SKM-1 treated with dmso at 0.1 percent for 144 hours (cell line): ENCODE measurements at regions not wholly inside any gene's neighbourhood (a gene's known extent, or its start where the extent isn't known, plus 50 kb on each side); places are given as distances from the start of the nearest gene placed in this dataset.

Source experiments
- DNase-seq: peaks from one replicate; lab custom pipeline; 2025; ENCODE audit not compliant: unreplicated experiment; lab: John Stamatoyannopoulos, UW

DNA sequence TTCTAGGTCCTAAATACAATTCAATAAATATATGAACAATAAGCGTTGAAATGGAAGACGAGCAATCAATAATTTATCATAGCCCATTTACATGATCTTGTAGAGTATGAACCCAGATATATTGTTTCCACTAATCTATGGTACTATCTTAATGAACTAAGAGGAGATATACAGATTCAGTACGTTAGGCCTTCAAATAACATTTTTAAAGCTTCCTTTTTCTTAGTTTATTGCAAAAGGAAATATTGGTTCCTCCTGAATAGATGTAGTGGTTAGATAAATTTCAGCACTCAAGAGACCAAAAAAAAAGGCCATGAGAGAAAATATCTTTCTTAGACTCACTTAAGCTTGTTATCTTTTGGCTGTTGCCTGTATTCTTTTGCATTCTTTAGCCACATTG, 147.5 kb upstream of the PITX2 start:
- DNase-seq = no peak

DNA sequence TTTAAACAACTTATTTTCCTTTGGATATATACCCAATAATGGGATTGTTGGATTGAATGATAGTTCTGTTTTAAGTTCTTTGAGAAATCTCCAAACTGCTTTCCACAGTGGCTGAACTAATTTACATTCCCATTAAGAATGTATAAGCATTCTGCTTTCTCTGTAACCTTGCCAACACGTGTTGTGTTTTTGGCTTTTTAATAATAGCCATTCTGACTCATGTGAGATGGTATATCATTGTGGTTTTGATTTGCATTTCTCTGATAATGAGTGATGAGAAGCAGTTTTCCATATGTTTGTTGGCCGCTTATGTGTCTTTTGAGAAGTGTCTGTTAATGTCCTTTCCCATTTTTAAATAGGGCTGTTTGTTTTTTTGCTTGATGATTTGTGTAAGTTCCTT, 155.6 kb upstream of the PITX2 start:
- no peak for DNase-seq

- peak; percentile 4 for DNase-seq
These were observed 157.7 kb upstream of the PITX2 start for GRCh38 chr4:110780538-110780937.

GRCh38 chr4:110781944-110782343, 159.1 kb upstream of the PITX2 start:
- no peak for DNase-seq

DNA sequence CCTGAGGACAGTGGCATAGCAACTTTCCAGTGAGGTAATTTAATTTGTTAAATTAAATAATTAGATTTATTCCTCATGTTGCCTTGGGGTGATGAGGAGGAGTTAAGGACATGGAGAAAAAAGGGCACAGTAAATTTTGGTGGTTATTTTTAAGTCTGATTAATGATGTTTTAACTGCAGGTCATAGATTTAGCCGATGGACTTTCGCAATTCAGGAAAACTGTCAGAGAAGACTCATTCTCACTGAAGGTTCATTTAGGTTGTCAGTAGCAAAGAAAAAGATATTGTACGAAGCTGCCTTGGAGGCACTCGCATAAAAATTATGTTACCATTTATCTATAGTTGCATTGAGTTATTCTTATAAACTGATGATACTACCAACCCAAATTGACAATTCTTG, 164.2 kb upstream of the PITX2 start:
- DNase-seq = no peak

GRCh38 chr4:110787707-110788106, 164.8 kb upstream of the PITX2 start:
- no peak for DNase-seq

GRCh38 chr4:110788302-110788701, 165.4 kb upstream of the PITX2 start:
- no peak for DNase-seq

DNA sequence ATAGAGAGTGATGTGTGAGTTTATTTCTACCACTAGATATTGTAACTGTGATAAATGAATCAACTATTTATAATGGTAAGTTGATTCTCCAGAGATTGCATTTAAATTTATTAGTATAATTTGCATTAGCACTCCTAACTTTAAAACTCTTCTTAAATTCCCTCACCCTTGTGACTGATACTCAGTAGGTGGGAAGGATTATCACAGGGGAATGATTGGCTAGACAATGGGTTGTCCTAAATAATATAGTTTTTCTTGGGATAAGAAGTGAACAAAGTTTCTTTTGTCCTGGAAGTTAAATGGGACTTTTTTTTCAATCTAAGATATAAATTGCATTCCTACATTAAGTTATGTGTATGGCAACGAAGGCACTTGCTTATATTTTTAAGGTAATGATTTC, 169.2 kb upstream of the PITX2 start:
- DNase-seq = no peak

DNA sequence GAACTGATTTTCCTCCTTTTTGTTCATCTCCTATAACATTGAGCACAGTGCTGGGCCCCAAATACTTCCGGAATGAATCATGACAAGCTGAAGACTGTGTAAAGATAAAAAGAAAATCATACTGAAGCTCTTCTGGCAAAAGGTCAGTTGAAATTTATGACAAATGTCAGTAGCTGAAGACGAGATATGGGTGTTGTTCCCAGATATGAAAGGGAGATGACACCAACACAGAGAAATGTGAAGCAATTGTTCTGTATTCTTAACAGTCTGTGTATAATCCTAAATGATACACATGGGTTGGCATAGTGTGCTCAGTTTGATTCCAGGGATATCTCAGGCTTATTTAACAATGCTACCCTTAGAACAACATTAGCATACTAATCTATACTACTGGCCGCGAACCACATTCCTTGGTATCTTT, 170.5 kb upstream of the PITX2 start:
- DNase-seq = no peak

DNA sequence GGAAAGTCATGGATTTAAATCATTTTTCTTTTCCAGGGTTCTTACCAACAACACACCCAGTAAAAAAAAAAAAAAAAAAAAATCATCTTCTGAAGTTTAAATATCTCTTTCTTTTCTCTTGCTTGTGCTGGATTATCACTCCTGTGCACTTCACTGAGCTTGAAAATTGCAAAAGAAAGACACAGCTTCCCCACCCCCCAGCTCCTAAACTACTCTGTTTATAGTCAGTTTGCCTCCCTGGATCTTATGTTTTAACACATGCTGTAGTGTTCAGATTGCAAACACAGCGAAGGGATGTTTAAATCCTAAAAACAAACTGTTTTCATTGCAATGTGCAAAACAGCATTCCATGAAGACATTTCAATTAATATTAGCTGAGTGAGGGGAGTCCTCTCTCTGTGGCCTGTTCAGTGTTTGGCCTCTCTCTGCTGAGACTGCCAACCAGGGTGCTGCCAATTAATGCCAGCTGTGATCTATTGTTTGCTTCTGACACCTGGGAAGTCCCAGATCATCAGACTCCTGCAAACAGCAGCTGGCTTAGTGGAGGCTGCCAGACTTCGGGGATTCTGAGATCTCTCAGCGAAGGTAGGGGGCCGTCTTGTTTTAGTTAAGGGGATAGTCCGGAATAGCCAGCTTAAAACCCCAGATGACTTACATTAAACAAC, 171.1 kb upstream of the PITX2 start:
- no peak for DNase-seq

GRCh38 chr4:110795971-110796370, 173.1 kb upstream of the PITX2 start:
- DNase-seq = no peak

- no peak for DNase-seq
These were observed 174.6 kb upstream of the PITX2 start for GRCh38 chr4:110797486-110797885.

DNA sequence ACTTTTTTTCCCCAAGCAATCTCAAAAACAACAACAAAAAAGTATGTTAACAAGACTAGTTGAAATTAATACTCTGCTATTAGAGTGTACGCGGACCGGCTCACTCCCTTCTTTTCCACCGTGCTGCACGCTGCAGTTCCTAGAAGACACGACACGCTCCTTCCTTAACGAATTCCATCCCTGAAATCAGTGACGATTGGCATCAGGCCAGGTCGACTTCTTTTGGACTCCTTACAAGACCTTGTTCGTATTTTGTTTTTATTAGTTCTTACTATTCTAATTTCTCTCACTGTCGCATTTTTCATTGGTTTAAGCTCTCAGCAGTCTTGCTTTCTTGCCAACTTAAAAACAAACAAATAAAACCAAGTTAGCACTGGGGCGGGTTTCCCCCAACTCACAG, 175.8 kb upstream of the PITX2 start:
- DNase-seq = no peak

- DNase-seq = no peak
These were observed 176.3 kb upstream of the PITX2 start for GRCh38 chr4:110799211-110799610.

- no peak for DNase-seq
These were observed 178.7 kb upstream of the PITX2 start for GRCh38 chr4:110801591-110801990.

DNA sequence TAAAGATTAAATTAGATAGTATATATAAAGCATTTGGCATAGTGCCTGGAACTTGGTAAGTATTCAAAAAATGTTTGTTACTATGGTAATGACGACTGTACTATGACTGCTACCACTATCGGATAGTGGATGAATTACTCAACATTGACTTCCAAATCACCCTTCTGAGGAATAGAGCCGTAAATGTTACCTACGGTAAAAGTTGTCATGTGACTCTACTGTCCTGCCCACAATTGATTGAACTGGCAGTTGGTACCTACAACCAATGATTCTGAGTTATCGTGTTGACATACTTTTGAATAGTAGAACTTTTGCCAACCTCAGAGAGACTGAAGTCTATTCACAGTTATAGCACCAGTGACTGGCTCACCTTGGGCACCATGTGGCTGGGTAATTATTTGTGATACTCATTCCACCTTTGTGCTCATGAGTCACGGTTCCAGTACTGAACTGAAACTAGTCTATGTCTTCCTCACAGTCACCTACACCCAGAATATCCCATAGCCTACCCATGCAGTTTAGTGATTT, 185.5 kb upstream of the PITX2 start:
- no peak for DNase-seq

DNA sequence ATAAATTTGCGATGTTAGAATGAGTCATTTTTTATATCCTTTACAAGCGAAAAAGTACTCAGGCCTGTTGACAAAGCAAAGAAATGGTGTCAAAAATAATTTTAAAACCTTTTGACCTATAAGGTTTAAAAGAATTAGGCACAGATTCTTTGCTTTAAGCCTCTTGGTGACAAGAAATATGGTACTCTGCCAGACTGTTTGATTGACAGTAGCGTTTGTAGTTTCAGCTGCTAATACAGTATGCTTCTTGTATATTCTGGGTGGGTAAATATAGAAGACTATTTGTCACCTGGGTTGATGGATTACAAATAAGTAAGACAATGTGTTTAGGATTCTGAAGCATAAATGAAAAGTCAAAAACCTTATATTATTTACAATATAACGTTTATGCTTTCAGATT, 193.1 kb upstream of the PITX2 start:
- no peak for DNase-seq

DNA sequence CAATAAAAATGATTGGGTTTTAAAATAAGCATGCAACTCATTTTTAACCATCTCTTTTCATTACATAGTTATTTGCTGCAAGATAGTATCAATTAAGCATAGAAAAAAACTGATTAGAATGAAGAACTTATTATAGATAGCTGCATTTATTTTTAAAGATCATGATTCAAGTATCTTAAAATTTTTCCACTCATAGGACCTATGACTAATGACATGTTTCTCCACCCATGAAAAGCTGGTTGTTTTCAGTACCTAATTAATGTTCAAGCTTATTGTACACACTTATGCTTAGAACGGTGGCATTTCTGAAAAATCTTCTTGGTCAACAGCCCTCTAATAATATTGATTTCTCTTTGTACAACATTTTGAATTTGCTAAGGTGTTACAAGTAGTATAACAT, 193.5 kb upstream of the PITX2 start:
- no peak for DNase-seq

GRCh38 chr4:110821186-110821585, 198.3 kb upstream of the PITX2 start:
- DNase-seq = no peak

DNA sequence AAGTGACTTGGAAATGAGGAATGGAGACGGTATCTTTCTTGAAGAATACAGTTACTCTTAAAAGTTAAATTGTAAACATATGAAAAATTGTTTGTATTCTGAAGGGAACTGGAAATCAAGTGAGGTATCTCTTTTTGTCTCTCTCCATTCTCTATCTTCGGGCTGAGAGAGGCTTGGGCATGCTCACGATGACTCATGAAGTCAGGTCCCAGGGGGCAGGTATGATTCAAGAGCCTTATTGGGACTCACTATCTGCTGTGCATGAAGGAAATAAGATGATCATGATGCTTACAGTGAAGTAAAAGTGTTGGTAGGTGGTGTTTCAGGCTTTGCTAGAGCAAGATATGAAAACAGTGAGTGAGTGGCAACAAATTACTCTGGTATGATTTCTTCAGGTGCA, 200.4 kb upstream of the PITX2 start:
- no peak for DNase-seq

DNA sequence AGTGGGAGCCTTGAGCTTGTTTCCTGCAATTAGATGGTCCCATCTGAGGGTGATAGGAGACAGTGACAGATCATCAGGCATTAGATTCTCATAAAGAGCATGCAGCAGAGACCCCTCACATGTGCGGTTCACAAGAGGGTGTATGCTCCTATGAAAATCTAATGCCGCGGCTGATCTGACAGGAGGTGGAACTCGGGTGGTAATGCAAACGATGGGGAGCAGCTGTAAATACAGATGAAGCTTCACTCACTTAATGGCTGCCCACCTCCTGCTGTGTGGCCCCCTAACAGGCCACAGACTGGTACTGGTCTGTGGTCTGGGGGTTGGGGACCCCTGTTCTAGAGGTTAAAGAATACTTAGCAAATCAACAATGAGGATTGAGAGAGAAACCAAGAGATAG, 201.5 kb upstream of the PITX2 start:
- DNase-seq = no peak

GRCh38 chr4:110826656-110827055, 203.8 kb upstream of the PITX2 start:
- DNase-seq = no peak

- no peak for DNase-seq
These were observed 207.6 kb upstream of the PITX2 start for GRCh38 chr4:110830461-110830860.
